ENCODE measurements at regions not wholly inside any gene's neighbourhood (a gene's known extent, or its start where the extent isn't known, plus 50 kb on each side); places are given as distances from the start of the nearest gene placed in this dataset.

GRCh38 chr13:38496917-38497316 is 147.3 kb downstream of the UFM1 start:
- TF ChIP-seq ZBTB11 (CRISPR knock-in tag; IDR thresholded peaks at IDR 0.05) (no peak), SMC3 (IDR thresholded peaks at IDR 0.05; ENCODE audit: borderline replicate concordance, low read length) (no peak), PRDM15 (CRISPR knock-in tag; IDR thresholded peaks at IDR 0.05) (no peak), TARDBP (IDR thresholded peaks at IDR 0.05; ENCODE audit: borderline replicate concordance) (no peak), MTA3 (IDR thresholded peaks at IDR 0.05; ENCODE audit: borderline replicate concordance, low read length) (no peak), PML (IDR thresholded peaks at IDR 0.05; ENCODE audit: low read length) (no peak), ZZZ3 (IDR thresholded peaks at IDR 0.05; ENCODE audit: control insufficient read depth, insufficient read length, low read depth) (no peak), POU2F2 (IDR thresholded peaks at IDR 0.05; ENCODE audit: borderline replicate concordance, low read depth, low read length) (no peak), BCL11A (IDR thresholded peaks at IDR 0.05; ENCODE audit: low read depth, low read length) (no peak)
- RAD21 ChIA-PET (ENCODE audit: unreplicated experiment), result no interaction called here
- Histone ChIP-seq H3K4me3 (no peak overlapping the region), H3K79me2 (ENCODE audit: control insufficient read depth, insufficient read depth, low read length) (no peaks in the 10 kb centered on the region), H3K27ac (ENCODE audit: control insufficient read depth, insufficient read depth) (no peak overlapping the region), H3K4me1 (ENCODE audit: control insufficient read depth, insufficient read depth, low read length) (no peaks in the 10 kb centered on the region), H3K27me3 (replicated peaks in 1 of 2; ENCODE audit: control insufficient read depth in 2 of 2, insufficient read depth in 2 of 2, low read length in 1 of 2) (no peaks in the 10 kb centered on the region), H4K20me1 (ENCODE audit: control insufficient read depth, insufficient read depth) (no peaks in the 10 kb centered on the region), H3K4me2 (ENCODE audit: control insufficient read depth, insufficient read depth) (no peak overlapping the region), H3K9ac (ENCODE audit: control insufficient read depth, insufficient read depth, low read length) (no peak overlapping the region), H3K9me3 (replicated peaks; ENCODE audit: control insufficient read depth, insufficient read depth, low read length) (no peaks in the 10 kb centered on the region), H3K36me3 (ENCODE audit: control insufficient read depth in 2 of 2, insufficient read depth in 2 of 2, low read length in 1 of 2) (no peaks in the 10 kb centered on the region), H2AFZ (ENCODE audit: control insufficient read depth, low read depth, low read length) (no peak overlapping the region)
- FAIRE-seq (no peak), ATAC-seq (no peak), DNase-seq (ENCODE audit: low read depth, low spot score) (no peak)
- SMC1A ChIA-PET (ENCODE audit: uncharacterized antibody, unreplicated experiment), result no interaction called here
- in situ Hi-C loops (cut with MboI), result no loop called here
- no TSS peak for BruUV-seq (replicated peaks)
- CTCF ChIA-PET, result no interaction called here
- intact Hi-C loops (cut with micrococcal nuclease; ENCODE audit: unreplicated experiment), result no loop called here
- POLR2A ChIA-PET, result no interaction called here
- WGBS (ENCODE audit: insufficient coverage, insufficient replicate concordance, low lambda C conversion rate, missing lambda C conversion rate), result 0% methylated on average over 2 of the region's 2 CpGs

Data from GM12878 (cell line).